HepG2 (cell line): ENCODE measurements at regions not wholly inside any gene's neighbourhood (a gene's known extent, or its start where the extent isn't known, plus 50 kb on each side); places are given as distances from the start of the nearest gene placed in this dataset.

Source experiments
- EP300 ChIP-seq, 3 experiments: sonication (generic) in 1 of 3; formaldehyde crosslinking in 1 of 3; IDR thresholded peaks; 2 replicates each; pipeline versions ENCODE4 v1.5.1 to v1.6.1; 2011 to 2020; ENCODE audit warnings: low read depth in 2 of 3, low read length in 2 of 3, borderline replicate concordance in 1 of 3, improper control_type of control experiment in 1 of 3, mild to moderate bottlenecking in 1 of 3, missing genetic modification reagents in 1 of 3, moderate library complexity in 1 of 3
- FOXP1 ChIP-seq, 2 experiments: fragments of 450-650 bp in 1 of 2; IDR thresholded peaks; 2 replicates each; pipeline ENCODE4 v1.6.1; 2017 to 2018; ENCODE audit warnings: antibody characterized with exemption in 1 of 2
- POLR2AphosphoS5 ChIP-seq: IDR thresholded peaks from 2 replicates; pipeline ENCODE4 v1.6.1; 2012; ENCODE audit warnings: low read depth, low read length
- SMARCC2 ChIP-seq: fragments of 450-650 bp; IDR thresholded peaks from 2 replicates; pipeline ENCODE4 v1.6.1; 2017; ENCODE audit warnings: antibody characterized with exemption, mild to moderate bottlenecking
- TCF12 ChIP-seq, 2 experiments: fragments of 450-650 bp in 1 of 2; sonication (generic) in 1 of 2; formaldehyde crosslinking in 1 of 2; IDR thresholded peaks; 2 replicates each; pipeline versions ENCODE4 v1.6.1 to v1.8.0; 2017 to 2022; ENCODE audit warnings: antibody characterized with exemption in 1 of 2, mild to moderate bottlenecking in 1 of 2, missing genetic modification reagents in 1 of 2, moderate library complexity in 1 of 2
- ZNF775 ChIP-seq: sonication (generic); formaldehyde crosslinking; IDR thresholded peaks from 2 replicates; pipeline ENCODE4 v1.4.0; 2020; ENCODE audit warnings: missing genetic modification reagents, mild to moderate bottlenecking, moderate library complexity, borderline replicate concordance
- ZNF777 ChIP-seq: sonication (generic); formaldehyde crosslinking; IDR thresholded peaks from 2 replicates; pipeline ENCODE4 v1.4.0; 2020; ENCODE audit warnings: missing genetic modification reagents
- TF ChIP-seq, protein P1 (sequence below): sonication (generic); formaldehyde crosslinking; IDR thresholded peaks from 2 replicates; pipeline ENCODE4 v1.5.0; 2020; ENCODE audit warnings: mild to moderate bottlenecking, missing genetic modification reagents, moderate library complexity

DNA sequence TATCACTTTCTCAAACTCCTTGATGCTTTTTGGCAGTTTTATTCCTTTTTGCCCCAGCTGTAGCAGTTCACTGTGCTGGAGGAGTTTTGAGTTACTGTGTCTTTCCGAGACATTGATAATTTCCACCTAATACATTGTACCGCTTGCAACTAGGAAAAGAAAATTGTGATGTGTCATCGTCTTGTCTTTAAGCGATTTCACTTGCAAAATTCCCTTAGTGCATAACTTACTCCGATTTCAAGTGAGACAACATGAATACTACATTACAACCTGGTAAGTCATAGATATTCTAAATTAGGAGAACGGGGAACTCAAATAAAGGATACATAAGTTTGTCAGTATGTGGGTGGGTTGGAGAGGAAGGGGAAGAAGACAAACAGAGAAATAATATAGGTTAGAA lies 340.5 kb upstream of the KYNU start:
- no peak for TF ChIP-seq FOXP1 (IDR thresholded peaks at IDR 0.05)
- no peak for TF ChIP-seq FOXP1 (CRISPR knock-in tag; IDR thresholded peaks at IDR 0.05)
- TF ChIP-seq, protein P1, sequence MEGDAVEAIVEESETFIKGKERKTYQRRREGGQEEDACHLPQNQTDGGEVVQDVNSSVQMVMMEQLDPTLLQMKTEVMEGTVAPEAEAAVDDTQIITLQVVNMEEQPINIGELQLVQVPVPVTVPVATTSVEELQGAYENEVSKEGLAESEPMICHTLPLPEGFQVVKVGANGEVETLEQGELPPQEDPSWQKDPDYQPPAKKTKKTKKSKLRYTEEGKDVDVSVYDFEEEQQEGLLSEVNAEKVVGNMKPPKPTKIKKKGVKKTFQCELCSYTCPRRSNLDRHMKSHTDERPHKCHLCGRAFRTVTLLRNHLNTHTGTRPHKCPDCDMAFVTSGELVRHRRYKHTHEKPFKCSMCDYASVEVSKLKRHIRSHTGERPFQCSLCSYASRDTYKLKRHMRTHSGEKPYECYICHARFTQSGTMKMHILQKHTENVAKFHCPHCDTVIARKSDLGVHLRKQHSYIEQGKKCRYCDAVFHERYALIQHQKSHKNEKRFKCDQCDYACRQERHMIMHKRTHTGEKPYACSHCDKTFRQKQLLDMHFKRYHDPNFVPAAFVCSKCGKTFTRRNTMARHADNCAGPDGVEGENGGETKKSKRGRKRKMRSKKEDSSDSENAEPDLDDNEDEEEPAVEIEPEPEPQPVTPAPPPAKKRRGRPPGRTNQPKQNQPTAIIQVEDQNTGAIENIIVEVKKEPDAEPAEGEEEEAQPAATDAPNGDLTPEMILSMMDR (CRISPR knock-in tag): no peak
- TF ChIP-seq SMARCC2: no peak
- no peak for TF ChIP-seq EP300 (IDR thresholded peaks at IDR 0.05; ENCODE audit: low read depth in 2 of 2, low read length in 2 of 2)
- TF ChIP-seq EP300 (CRISPR knock-in tag; IDR thresholded peaks at IDR 0.05; ENCODE audit: borderline replicate concordance): no peak
- no peak for TF ChIP-seq ZNF777 (CRISPR knock-in tag)
- TF ChIP-seq POLR2AphosphoS5: no peak
- TF ChIP-seq TCF12 (IDR thresholded peaks at IDR 0.05): no peak
- TF ChIP-seq TCF12 (CRISPR knock-in tag; IDR thresholded peaks at IDR 0.05): no peak
- no peak for TF ChIP-seq ZNF775
